GM23338 (cell line): ENCODE measurements at regions not wholly inside any gene's neighbourhood (a gene's known extent, or its start where the extent isn't known, plus 50 kb on each side); places are given as distances from the start of the nearest gene placed in this dataset.

ENCODE experiments used
- ATAC-seq: fragments of 200-7000 bp; cut with Tn5 transposase; 3 replicates; pipeline ENCODE4 v1.9.1; 2020
- DNase-seq: peaks from one replicate; pipeline ENCODE4 v3.0.0-alpha.2; 2015; ENCODE audit warnings: low spot score
- H2AFZ ChIP-seq: fragments of 200-600 bp; sonication (generic); 2 replicates; pipeline ENCODE4 v1.8.0; 2016; ENCODE audit warnings: antibody characterized with exemption, mild to moderate bottlenecking, moderate library complexity
- H3F3A ChIP-seq: fragments of 200-600 bp; sonication (generic); replicated peaks from 2 replicates; pipeline ENCODE4 v1.8.0; 2017; ENCODE audit warnings: antibody characterized with exemption, mixed run types, low read depth
- H3K27ac ChIP-seq: fragments of 200-600 bp; sonication (generic); 2 replicates; pipeline ENCODE4 v1.6.1; 2016; ENCODE audit warnings: low read depth
- H3K27me3 ChIP-seq: fragments of 200-600 bp; sonication (generic); 2 replicates; pipeline ENCODE4 v1.8.0; 2016; ENCODE audit warnings: mild to moderate bottlenecking, mixed run types, moderate library complexity; ENCODE audit not compliant: insufficient read depth
- H3K36me3 ChIP-seq: fragments of 200-600 bp; sonication (generic); 2 replicates; pipeline ENCODE4 v1.8.0; 2016; ENCODE audit warnings: mild to moderate bottlenecking; ENCODE audit not compliant: insufficient read depth
- H3K4me1 ChIP-seq: fragments of 200-600 bp; sonication (generic); 2 replicates; pipeline ENCODE4 v1.8.0; 2016; ENCODE audit warnings: mild to moderate bottlenecking, moderate library complexity; ENCODE audit not compliant: insufficient read depth
- H3K4me2 ChIP-seq: fragments of 200-600 bp; sonication (generic); 2 replicates; pipeline ENCODE4 v1.7.1; 2017; ENCODE audit warnings: mixed run types
- H3K4me3 ChIP-seq: fragments of 200-600 bp; sonication (generic); 2 replicates; pipeline ENCODE4 v1.6.1; 2016; ENCODE audit warnings: mixed run types
- H3K79me2 ChIP-seq: fragments of 200-600 bp; sonication (generic); replicated peaks from 2 replicates; pipeline ENCODE4 v1.8.0; 2017; ENCODE audit warnings: mild to moderate bottlenecking; ENCODE audit not compliant: insufficient read depth
- H3K9me2 ChIP-seq: fragments of 200-600 bp; sonication (generic); 2 replicates; pipeline ENCODE4 v1.8.0; 2017; ENCODE audit not compliant: insufficient read depth
- H4K20me1 ChIP-seq: fragments of 200-600 bp; sonication (generic); replicated peaks from 2 replicates; pipeline ENCODE4 v1.8.0; 2017; ENCODE audit warnings: mild to moderate bottlenecking; ENCODE audit not compliant: insufficient read depth
- H3K27ac Mint-ChIP-seq: 2 replicates; pipeline ENCODE4 v1.8.0; 2020; ENCODE audit warnings: inconsistent platforms, mild to moderate bottlenecking, moderate library complexity, mixed read lengths
- H3K27me3 Mint-ChIP-seq: 3 replicates; pipeline ENCODE4 v1.8.0; 2022; ENCODE audit warnings: low read depth, mild to moderate bottlenecking, moderate library complexity, mixed read lengths, inconsistent platforms; ENCODE audit not compliant: insufficient read depth, poor library complexity
- H3K36me3 Mint-ChIP-seq: 3 replicates; pipeline ENCODE4 v1.8.0; 2021; ENCODE audit warnings: low read depth, mild to moderate bottlenecking, inconsistent platforms, moderate library complexity, mixed read lengths
- H3K4me1 Mint-ChIP-seq: 3 replicates; pipeline ENCODE4 v1.8.0; 2020; ENCODE audit warnings: mild to moderate bottlenecking, inconsistent platforms, mixed read lengths
- H3K4me3 Mint-ChIP-seq: 3 replicates; pipeline ENCODE4 v1.8.0; 2021; ENCODE audit warnings: moderate library complexity, mild to moderate bottlenecking, inconsistent platforms, mixed read lengths
- H3K9me3 Mint-ChIP-seq: 3 replicates; pipeline ENCODE4 v1.8.0; 2020; ENCODE audit warnings: moderate library complexity, mild to moderate bottlenecking, inconsistent platforms, mixed read lengths
- CREB1 ChIP-seq: fragments of 250-450 bp; sonication (Bioruptor Pico); IDR thresholded peaks from 2 replicates; pipeline ENCODE4 v1.5.0; 2020; ENCODE audit warnings: low read depth, mild to moderate bottlenecking, moderate library complexity
- CTCF ChIP-seq, 2 experiments: fragments of 200-600 bp in 1 of 2; sonication (generic) in 1 of 2; conservative IDR thresholded peaks; 2 replicates each; pipeline versions ENCODE4 v1.5.1 to v1.6.1; 2016 to 2017; ENCODE audit warnings: antibody characterized with exemption in 2 of 2, low read depth in 2 of 2, mild to moderate bottlenecking in 2 of 2, moderate library complexity in 1 of 2
- ETS1 ChIP-seq: IDR thresholded peaks from 2 replicates; pipeline ENCODE4 v1.6.1; 2016; ENCODE audit warnings: antibody characterized with exemption
- EZH2 ChIP-seq: fragments of 200-600 bp; sonication (generic); IDR thresholded peaks from one replicate; pipeline ENCODE4 v1.8.0; 2017; ENCODE audit warnings: antibody characterized with exemption, mild to moderate bottlenecking, low read depth; ENCODE audit not compliant: unreplicated experiment
- EZH2phosphoT487 ChIP-seq: fragments of 200-600 bp; sonication (generic); IDR thresholded peaks from one replicate; pipeline ENCODE4 v1.8.1; 2018; ENCODE audit warnings: antibody characterized with exemption; ENCODE audit not compliant: unreplicated experiment
- JUNB ChIP-seq: IDR thresholded peaks from one replicate; pipeline ENCODE4 v1.6.1; 2016; ENCODE audit warnings: antibody characterized with exemption; ENCODE audit not compliant: unreplicated experiment
- NANOG ChIP-seq: IDR thresholded peaks from 2 replicates; pipeline ENCODE4 v1.6.1; 2016; ENCODE audit warnings: antibody characterized with exemption, borderline replicate concordance
- POLR2AphosphoS5 ChIP-seq: IDR thresholded peaks from 2 replicates; pipeline ENCODE4 v1.6.1; 2016; ENCODE audit warnings: antibody characterized with exemption, low read depth
- REST ChIP-seq: IDR thresholded peaks from one replicate; pipeline ENCODE4 v1.6.1; 2018; ENCODE audit warnings: antibody characterized with exemption; ENCODE audit not compliant: unreplicated experiment
- STAT1 ChIP-seq: IDR thresholded peaks from one replicate; pipeline ENCODE4 v1.6.1; 2016; ENCODE audit warnings: antibody characterized with exemption; ENCODE audit not compliant: unreplicated experiment
- ZNF114 ChIP-seq: fragments of 250-450 bp; sonication (Bioruptor Pico); IDR thresholded peaks from 2 replicates; pipeline ENCODE4 v1.5.0; 2020; ENCODE audit warnings: mild to moderate bottlenecking, moderate library complexity
- ZNF331 ChIP-seq: fragments of 250-450 bp; sonication (Bioruptor Pico); IDR thresholded peaks from 2 replicates; pipeline ENCODE4 v1.5.0; 2020; ENCODE audit warnings: low read depth, mild to moderate bottlenecking, moderate library complexity
- ZNF462 ChIP-seq: fragments of 250-450 bp; sonication (Bioruptor Pico); IDR thresholded peaks from 2 replicates; pipeline ENCODE4 v1.5.0; 2020; ENCODE audit warnings: mild to moderate bottlenecking, moderate library complexity

GRCh38 chr4:145427221-145427620, 54.4 kb upstream of the SMAD1 start:
- Mint-ChIP-seq H3K27me3 (no peaks in the 10 kb centered on the region), H3K27ac (no peak overlapping the region), H3K9me3 (peaks cover 19% of the 10 kb centered on the region), H3K4me3 (no peak overlapping the region), H3K36me3 (peaks cover 10% of the 10 kb centered on the region; the same call in 2 of the 3 replicates), H3K4me1 (peaks cover 8% of the 10 kb centered on the region)
- Histone ChIP-seq H3K9me2 (no peaks in the 10 kb centered on the region), H3K4me2 (no peak overlapping the region), H3K4me3 (no peak overlapping the region), H4K20me1 (no peaks in the 10 kb centered on the region), H3K27ac (no peak overlapping the region), H3K79me2 (no peaks in the 10 kb centered on the region), H3K36me3 (peaks cover 6% of the 10 kb centered on the region; the same call in 1 of the 2 replicates), H3K4me1 (no peaks in the 10 kb centered on the region; the same call in 1 of the 2 replicates), H3K27me3 (no peaks in the 10 kb centered on the region), H2AFZ (no peak overlapping the region), H3F3A (no peaks in the 10 kb centered on the region)
- ATAC-seq (no peak), DNase-seq (no peak)
- TF ChIP-seq JUNB: no peak
- TF ChIP-seq ZNF114: no peak
- TF ChIP-seq CTCF (conservative IDR thresholded peaks at IDR 0.05; ENCODE audit: low read depth in 2 of 2): no peak
- TF ChIP-seq ETS1: no peak
- no peak for TF ChIP-seq ZNF462 (CRISPR knock-in tag)
- no peak for TF ChIP-seq NANOG
- TF ChIP-seq EZH2phosphoT487: no peak
- no peak for TF ChIP-seq EZH2
- no peak for TF ChIP-seq CREB1 (CRISPR knock-in tag)
- no peak for TF ChIP-seq REST
- TF ChIP-seq ZNF331 (CRISPR knock-in tag): no peak
- TF ChIP-seq STAT1: no peak
- no peak for TF ChIP-seq POLR2AphosphoS5
